Breast epithelium (tissue), 3 donors: ENCODE measurements at regions not wholly inside any gene's neighbourhood (a gene's known extent, or its start where the extent isn't known, plus 50 kb on each side); places are given as distances from the start of the nearest gene placed in this dataset.

Source experiments
- CTCF ChIP-seq, 3 donors: fragments of 450-650 bp; IDR thresholded peaks; one replicate each; pipeline ENCODE4 v1.5.1; 2016 to 2017; ENCODE audit warnings: antibody characterized with exemption in 3 of 3, mild to moderate bottlenecking in 3 of 3, moderate library complexity in 3 of 3
- POLR2A ChIP-seq: fragments of 450-650 bp; IDR thresholded peaks from one replicate; pipeline ENCODE4 v1.6.1; 2016; ENCODE audit warnings: antibody characterized with exemption, mild to moderate bottlenecking, moderate library complexity

GRCh38 chr2:16165518-16166326 is 225.4 kb downstream of the MYCN start:
- TF ChIP-seq POLR2A (no peak), CTCF (IDR thresholded peaks at IDR 0.05) (no peak)
